Renal cortical epithelial cell (primary cell): ENCODE measurements at regions not wholly inside any gene's neighbourhood (a gene's known extent, or its start where the extent isn't known, plus 50 kb on each side); places are given as distances from the start of the nearest gene placed in this dataset.
A peak's percentile ranks its signal among the peaks of the same experiment; 100 is the strongest.

ENCODE experiments used
- DNase-seq: peaks from one replicate; pipeline ENCODE4 v3.0.0-alpha.2; 2011; ENCODE audit warnings: low read depth

GRCh38 chr4:167688660-167689142, 403.6 kb upstream of the ANXA10 start:
- no peak for DNase-seq

- DNase-seq, result no peak
Observed at GRCh38 chr4:167702391-167702790, 389.9 kb upstream of the ANXA10 start.

- DNase-seq, result no peak
Observed at GRCh38 chr4:167711517-167711916, 380.8 kb upstream of the ANXA10 start.

- no peak for DNase-seq
Observed at GRCh38 chr4:167713756-167714155, 378.6 kb upstream of the ANXA10 start.

GRCh38 chr4:167715176-167715575, 377.2 kb upstream of the ANXA10 start:
- DNase-seq, result no peak

GRCh38 chr4:167717495-167717894, 374.8 kb upstream of the ANXA10 start:
- DNase-seq, result no peak

- no peak for DNase-seq
Observed at GRCh38 chr4:167721617-167722486, 370.5 kb upstream of the ANXA10 start.

- no peak for DNase-seq
Observed at GRCh38 chr4:167722487-167722808, 369.9 kb upstream of the ANXA10 start.

GRCh38 chr4:167724941-167725340, 367.4 kb upstream of the ANXA10 start:
- no peak for DNase-seq

GRCh38 chr4:167730769-167731168, 361.6 kb upstream of the ANXA10 start:
- DNase-seq, result no peak

- DNase-seq, result no peak
Observed at GRCh38 chr4:167745024-167745687, 347.2 kb upstream of the ANXA10 start.

- DNase-seq, result no peak
Observed at GRCh38 chr4:167767281-167767680, 325.1 kb upstream of the ANXA10 start.

GRCh38 chr4:167774646-167775045, 317.7 kb upstream of the ANXA10 start:
- DNase-seq, result no peak

- DNase-seq, result no peak
Observed at GRCh38 chr4:167775375-167775774, 317.0 kb upstream of the ANXA10 start.

- no peak for DNase-seq
Observed at GRCh38 chr4:167779280-167779679, 313.1 kb upstream of the ANXA10 start.

- no peak for DNase-seq
Observed at GRCh38 chr4:167779864-167780263, 312.5 kb upstream of the ANXA10 start.

- DNase-seq, result no peak
Observed at GRCh38 chr4:167784826-167785225, 307.5 kb upstream of the ANXA10 start.

- DNase-seq, result no peak
Observed at GRCh38 chr4:167785523-167785922, 306.8 kb upstream of the ANXA10 start.

- no peak for DNase-seq
Observed at GRCh38 chr4:167786504-167786903, 305.8 kb upstream of the ANXA10 start.

- no peak for DNase-seq
Observed at GRCh38 chr4:167787231-167787630, 305.1 kb upstream of the ANXA10 start.

GRCh38 chr4:167802463-167803212, 289.7 kb upstream of the ANXA10 start:
- no peak for DNase-seq

- no peak for DNase-seq
Observed at GRCh38 chr4:167811958-167812357, 280.4 kb upstream of the ANXA10 start.

GRCh38 chr4:167826281-167826680, 266.1 kb upstream of the ANXA10 start:
- DNase-seq, result peak; percentile 42
